GM23248 (cell line): ENCODE measurements at regions not wholly inside any gene's neighbourhood (a gene's known extent, or its start where the extent isn't known, plus 50 kb on each side); places are given as distances from the start of the nearest gene placed in this dataset.

Experiments used
- DNase-seq: peaks from one replicate; pipeline ENCODE4 v3.0.0-alpha.2; 2015
- H2AFZ ChIP-seq: fragments of 200-600 bp; sonication (generic); 2 replicates; pipeline ENCODE4 v1.6.1; 2016; ENCODE audit warnings: antibody characterized with exemption
- H3F3A ChIP-seq: fragments of 200-600 bp; sonication (generic); 2 replicates; pipeline ENCODE4 v1.6.1; 2016; ENCODE audit warnings: mild to moderate bottlenecking, antibody characterized with exemption, mixed run types; ENCODE audit not compliant: insufficient read depth
- H3K27ac ChIP-seq: fragments of 200-600 bp; sonication (generic); 2 replicates; pipeline ENCODE4 v1.5.1; 2016; ENCODE audit warnings: mild to moderate bottlenecking
- H3K27me3 ChIP-seq: fragments of 200-600 bp; sonication (generic); replicated peaks from 2 replicates; pipeline ENCODE4 v1.6.1; 2016; ENCODE audit warnings: mild to moderate bottlenecking; ENCODE audit not compliant: insufficient read depth
- H3K36me3 ChIP-seq: fragments of 200-600 bp; sonication (generic); 2 replicates; pipeline ENCODE4 v1.6.1; 2016; ENCODE audit warnings: low read depth, mild to moderate bottlenecking
- H3K4me1 ChIP-seq: fragments of 200-600 bp; sonication (generic); 2 replicates; pipeline ENCODE4 v1.6.1; 2016; ENCODE audit warnings: mild to moderate bottlenecking; ENCODE audit not compliant: insufficient read depth
- H3K4me2 ChIP-seq: fragments of 200-600 bp; sonication (generic); one replicate; pipeline ENCODE4 v1.6.1; 2016; ENCODE audit warnings: mild to moderate bottlenecking; ENCODE audit not compliant: unreplicated experiment
- H3K4me3 ChIP-seq: fragments of 200-600 bp; sonication (generic); 2 replicates; pipeline ENCODE4 v1.5.1; 2016; ENCODE audit warnings: mild to moderate bottlenecking
- H3K79me2 ChIP-seq: fragments of 200-600 bp; sonication (generic); 2 replicates; pipeline ENCODE4 v1.6.1; 2016; ENCODE audit warnings: mild to moderate bottlenecking; ENCODE audit not compliant: insufficient read depth
- H3K9ac ChIP-seq: fragments of 200-600 bp; sonication (generic); 2 replicates; pipeline ENCODE4 v1.6.1; 2016; ENCODE audit warnings: mild to moderate bottlenecking
- H3K9me2 ChIP-seq: fragments of 200-600 bp; sonication (generic); 2 replicates; pipeline ENCODE4 v1.6.1; 2016; ENCODE audit warnings: mixed run types, mild to moderate bottlenecking, moderate library complexity; ENCODE audit not compliant: insufficient read depth
- H3K9me3 ChIP-seq: fragments of 200-600 bp; sonication (generic); one replicate; pipeline ENCODE4 v1.6.1; 2017; ENCODE audit warnings: low read depth
- H4K20me1 ChIP-seq: fragments of 200-600 bp; sonication (generic); 2 replicates; pipeline ENCODE4 v1.6.0; 2016; ENCODE audit not compliant: insufficient read depth
- EZH2 ChIP-seq: fragments of 200-600 bp; sonication (generic); IDR thresholded peaks from 2 replicates; pipeline ENCODE4 v1.6.1; 2018; ENCODE audit warnings: antibody characterized with exemption, mild to moderate bottlenecking; ENCODE audit not compliant: insufficient read depth, poor library complexity, severe bottlenecking
- EZH2phosphoT487 ChIP-seq: fragments of 200-600 bp; sonication (generic); IDR thresholded peaks from 2 replicates; pipeline ENCODE4 v1.6.1; 2018; ENCODE audit warnings: antibody characterized with exemption, moderate library complexity, mild to moderate bottlenecking, low read depth; ENCODE audit not compliant: insufficient read depth
- WGBS, 2 experiments: methylation state at CpG; one replicate each; pipeline ENCODE4 v1.1.6; 2015 to 2017; ENCODE audit warnings: low lambda C conversion rate in 2 of 2, low coverage in 1 of 2; ENCODE audit errors: missing lambda C conversion rate in 2 of 2; 5-methylcytosine and 5-hydroxymethylcytosine counted together
- in situ Hi-C: fragments of 300-500 bp; cut with MboI; formaldehyde crosslinking; loops from 2 replicates; pipeline ENCODE4 v1.15.0; 2020

- TF ChIP-seq EZH2phosphoT487, result no peak
- TF ChIP-seq EZH2, result no peak
- Histone ChIP-seq H3K27ac (no peak overlapping the region), H3K4me1 (no peaks in the 10 kb centered on the region), H3K9me3 (no peaks in the 10 kb centered on the region), H2AFZ (no peak overlapping the region), H3K9me2 (no peaks in the 10 kb centered on the region), H4K20me1 (no peaks in the 10 kb centered on the region), H3F3A (no peaks in the 10 kb centered on the region), H3K79me2 (no peaks in the 10 kb centered on the region), H3K4me2 (no peak overlapping the region), H3K36me3 (no peaks in the 10 kb centered on the region), H3K9ac (no peak overlapping the region), H3K4me3 (no peak overlapping the region), H3K27me3 (no peaks in the 10 kb centered on the region)
- no peak for DNase-seq
- in situ Hi-C loops, result no loop called here
Observed at GRCh38 chrX:69372435-69372834, 131.7 kb upstream of the NALF2 start.

DNA sequence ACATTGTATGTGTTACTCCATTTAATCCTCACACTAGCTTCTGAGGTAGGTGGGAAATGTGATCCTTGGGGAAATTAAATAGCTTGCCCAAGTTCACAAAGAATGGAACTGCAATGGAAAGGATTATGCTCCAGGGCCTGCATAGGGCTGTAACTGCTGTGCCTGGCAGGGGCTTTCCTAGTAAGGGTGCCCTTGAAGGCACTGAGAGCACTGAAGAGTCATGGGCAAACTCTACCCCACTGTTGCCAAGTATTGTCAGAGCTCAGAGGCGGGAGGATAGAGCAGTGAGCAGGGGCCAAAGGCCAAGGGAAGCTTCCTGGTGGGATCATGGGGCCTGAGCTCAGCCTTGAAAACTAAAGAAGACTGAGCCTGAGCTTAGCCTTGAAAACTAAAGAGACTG lies 133.0 kb upstream of the NALF2 start:
- H3K79me2 ChIP-seq, result no peaks in the 10 kb centered on the region
- H3K9me3 ChIP-seq, result no peaks in the 10 kb centered on the region
- H4K20me1 ChIP-seq, result no peaks in the 10 kb centered on the region
- WGBS, 2 experiments, result 92% methylated on average over 1 of the region's 1 CpG; no CpG with 5 or more reads in 1 of the 2 experiments
- H3F3A ChIP-seq, result no peaks in the 10 kb centered on the region
- H3K4me2 ChIP-seq, result no peak overlapping the region
- no peak overlapping the region for H3K9ac ChIP-seq
- no peaks in the 10 kb centered on the region for H3K4me1 ChIP-seq
- no peak overlapping the region for H2AFZ ChIP-seq
- no peaks in the 10 kb centered on the region for H3K36me3 ChIP-seq
- no peak for DNase-seq
- in situ Hi-C loops, result no loop called here
- no peak overlapping the region for H3K4me3 ChIP-seq
- no peak overlapping the region for H3K27ac ChIP-seq
- H3K27me3 ChIP-seq, result no peaks in the 10 kb centered on the region
- no peak for TF ChIP-seq EZH2
- no peak for TF ChIP-seq EZH2phosphoT487
- H3K9me2 ChIP-seq, result no peaks in the 10 kb centered on the region

GRCh38 chrX:69369999-69370398 lies 134.1 kb upstream of the NALF2 start:
- H3K9me2 ChIP-seq, result no peaks in the 10 kb centered on the region
- no peaks in the 10 kb centered on the region for H3K9me3 ChIP-seq
- TF ChIP-seq EZH2phosphoT487, result no peak
- TF ChIP-seq EZH2, result no peak
- no peak overlapping the region for H3K4me2 ChIP-seq
- DNase-seq, result no peak
- H3K9ac ChIP-seq, result no peak overlapping the region
- 68 to 74% methylated on average over 5 of the region's 5 CpGs for WGBS, 2 experiments
- no peak overlapping the region for H3K27ac ChIP-seq
- no peaks in the 10 kb centered on the region for H4K20me1 ChIP-seq
- no peaks in the 10 kb centered on the region for H3K36me3 ChIP-seq
- H3K4me3 ChIP-seq, result no peak overlapping the region
- no peaks in the 10 kb centered on the region for H3K4me1 ChIP-seq
- H3K79me2 ChIP-seq, result no peaks in the 10 kb centered on the region
- in situ Hi-C loops, result no loop called here
- H3F3A ChIP-seq, result no peaks in the 10 kb centered on the region
- no peaks in the 10 kb centered on the region for H3K27me3 ChIP-seq
- no peak overlapping the region for H2AFZ ChIP-seq

DNA sequence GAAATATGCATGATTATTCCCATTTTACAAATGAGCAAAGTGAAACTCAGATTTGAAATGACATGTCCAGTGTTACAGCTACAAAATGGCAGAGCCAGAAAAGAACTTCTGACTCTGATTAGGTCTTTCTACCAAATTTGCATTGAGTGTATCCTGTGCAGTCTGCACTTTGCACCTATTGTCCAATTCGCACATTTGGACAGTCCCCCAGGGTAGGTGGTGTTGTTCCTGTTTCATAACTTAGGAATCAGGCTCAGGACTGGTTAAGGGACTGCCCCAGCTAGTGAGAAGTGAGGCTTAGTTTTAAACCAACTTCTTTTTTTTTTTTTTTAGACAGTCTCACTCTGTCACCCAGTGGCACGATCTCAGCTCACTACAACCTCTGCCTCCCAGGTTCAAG lies 137.9 kb upstream of the NALF2 start:
- WGBS, 2 experiments, result 68 to 79% methylated on average over 2 of the region's 2 CpGs
- H3K4me1 ChIP-seq, result peaks cover 17% of the 10 kb centered on the region
- H3K79me2 ChIP-seq, result no peaks in the 10 kb centered on the region
- H3K4me3 ChIP-seq, result no peak overlapping the region
- no peak overlapping the region for H3K27ac ChIP-seq
- H3K4me2 ChIP-seq, result no peak overlapping the region
- TF ChIP-seq EZH2phosphoT487 (no peak), EZH2 (no peak)
- DNase-seq, result no peak
- H2AFZ ChIP-seq, result no peak overlapping the region
- no peaks in the 10 kb centered on the region for H3K36me3 ChIP-seq
- H3K27me3 ChIP-seq, result no peaks in the 10 kb centered on the region
- H3F3A ChIP-seq, result no peaks in the 10 kb centered on the region
- H3K9me2 ChIP-seq, result no peaks in the 10 kb centered on the region
- H3K9ac ChIP-seq, result no peak overlapping the region
- in situ Hi-C loops, result no loop called here
- no peaks in the 10 kb centered on the region for H3K9me3 ChIP-seq
- no peaks in the 10 kb centered on the region for H4K20me1 ChIP-seq

DNA sequence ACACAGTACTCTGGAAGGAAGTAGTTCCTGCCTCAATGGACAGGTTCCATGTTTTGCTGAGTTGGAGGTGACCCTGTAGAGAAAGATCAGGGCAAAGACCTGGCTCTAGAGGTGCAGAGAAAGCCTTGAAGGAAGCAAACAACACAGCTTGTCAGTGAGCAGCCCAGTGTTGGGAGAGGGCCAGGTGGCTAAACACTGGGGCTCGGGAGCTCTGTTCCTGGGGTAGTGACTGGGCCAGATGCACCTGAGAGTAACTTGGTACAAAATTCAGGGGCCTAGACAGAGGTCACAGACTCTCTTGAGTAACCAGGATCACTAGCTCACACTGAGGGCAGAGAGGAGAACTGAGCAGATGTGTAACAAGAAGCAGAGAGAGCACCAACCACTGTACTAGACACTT lies 138.4 kb upstream of the NALF2 start:
- Histone ChIP-seq H2AFZ (no peak overlapping the region), H3K79me2 (no peaks in the 10 kb centered on the region), H3K27ac (no peak overlapping the region), H3K4me3 (no peak overlapping the region), H4K20me1 (no peaks in the 10 kb centered on the region), H3K36me3 (no peaks in the 10 kb centered on the region), H3K9me2 (no peaks in the 10 kb centered on the region), H3K27me3 (no peaks in the 10 kb centered on the region), H3K9ac (no peak overlapping the region), H3F3A (peaks cover 2% of the 10 kb centered on the region; the same call in 1 of the 2 replicates), H3K9me3 (no peaks in the 10 kb centered on the region), H3K4me1 (peaks cover 21% of the 10 kb centered on the region), H3K4me2 (no peak overlapping the region)
- DNase-seq, result no peak
- TF ChIP-seq EZH2 (no peak), EZH2phosphoT487 (no peak)
- in situ Hi-C loops, result no loop called here
- WGBS, 2 experiments, result 100% methylated on average over 1 of the region's 1 CpG
